HCT116 (cell line): ENCODE measurements at regions not wholly inside any gene's neighbourhood (a gene's known extent, or its start where the extent isn't known, plus 50 kb on each side); places are given as distances from the start of the nearest gene placed in this dataset.

Source experiments
- ATAC-seq: fragments of 200-7000 bp; cut with Tn5 transposase; 2 replicates; pipeline ENCODE4 v1.9.1; 2020; ENCODE audit warnings: mild to moderate bottlenecking, moderate library complexity
- BruUV-seq: library from RNA; stranded (reverse); fragments of 400-500 nt; replicated peaks from 2 replicates; lab custom pipeline; 2021; lab: Mats Ljungman, UMichigan
- CTCF ChIA-PET: fragments of 300-600 bp; sonication (Branson Sonifier 250); formaldehyde crosslinking; loops from one replicate; lab custom pipeline; 2021; ENCODE audit warnings: antibody characterized with exemption; lab: Charles Lee
- POLR2A ChIA-PET: fragments of 300-600, 350-600 bp; sonication (Branson Sonifier 250); formaldehyde crosslinking; loops from one replicate; lab custom pipeline; 2021; ENCODE audit warnings: antibody characterized with exemption; lab: Charles Lee
- RAD21 ChIA-PET, 2 experiments: fragments of 300-600 bp; sonication (Branson Sonifier 250); formaldehyde crosslinking; loops; one replicate each; lab custom pipeline; 2023; ENCODE audit warnings: low total read pairs in 2 of 2; ENCODE audit not compliant: uncharacterized antibody in 2 of 2, unreplicated experiment in 2 of 2, low non-redundant PET in 1 of 2; lab: Charles Lee
- DNase-seq: peaks from one replicate; pipeline ENCODE4 v3.0.0-alpha.2; 2010; ENCODE audit warnings: low read depth, low spot score
- H2AFZ ChIP-seq: fragments of 200-600 bp; shearing (Covaris generic), sonication (generic); 2 replicates; pipeline ENCODE4 v1.6.1; 2017; ENCODE audit warnings: low read depth, mixed run types, mixed read lengths, antibody characterized with exemption, low read length; ENCODE audit not compliant: poor library complexity, severe bottlenecking
- H3K27ac ChIP-seq: 2 replicates; pipeline ENCODE4 v1.5.1; 2012; ENCODE audit warnings: low read depth, low read length
- H3K27me3 ChIP-seq: fragments of 200-600 bp; sonication (generic); 2 replicates; pipeline ENCODE4 v1.6.1; 2016; ENCODE audit warnings: mixed run types, low read length, mixed read lengths; ENCODE audit not compliant: insufficient read depth
- H3K36me3 ChIP-seq, 2 experiments: fragments of 200-500 bp in 1 of 2; fragments of 200-600 bp in 1 of 2; sonication (Bioruptor generic) in 1 of 2; sonication (generic) in 1 of 2; 2 replicates each; pipeline versions ENCODE4 v1.5.1 to v1.6.1; 2014 to 2016; ENCODE audit warnings: low read length in 2 of 2, inconsistent platforms in 1 of 2, mixed read lengths in 1 of 2, mixed run types in 1 of 2; ENCODE audit not compliant: insufficient read depth in 2 of 2, control insufficient read depth in 1 of 2
- H3K4me1 ChIP-seq, 2 experiments: fragments of 200-600 bp in 1 of 2; sonication (generic) in 1 of 2; 2 replicates each; pipeline versions ENCODE4 v1.5.1 to v1.6.1; 2012 to 2017; ENCODE audit warnings: low read length in 2 of 2, inconsistent platforms in 1 of 2, mild to moderate bottlenecking in 1 of 2, mixed read lengths in 1 of 2, mixed run types in 1 of 2, moderate library complexity in 1 of 2; ENCODE audit not compliant: insufficient read depth in 2 of 2, control insufficient read depth in 1 of 2
- H3K4me2 ChIP-seq: fragments of 200-600 bp; sonication (generic); 2 replicates; pipeline ENCODE4 v1.6.1; 2017; ENCODE audit warnings: mixed run types, low read length, mixed read lengths
- H3K4me3 ChIP-seq, 2 experiments: fragments of 200-600 bp in 1 of 2; sonication (generic) in 1 of 2; replicated peaks in 1 of 2; 2 replicates each; pipeline ENCODE4 v1.5.1; 2011 to 2016; ENCODE audit warnings: low read length in 2 of 2, control low read depth in 1 of 2, low read depth in 1 of 2, mild to moderate bottlenecking in 1 of 2, mixed read lengths in 1 of 2, mixed run types in 1 of 2
- H3K79me2 ChIP-seq: fragments of 200-600 bp; sonication (generic); 2 replicates; pipeline ENCODE4 v1.6.1; 2017; ENCODE audit warnings: mild to moderate bottlenecking, mixed run types, low read length, moderate library complexity, mixed read lengths; ENCODE audit not compliant: insufficient read depth
- H3K9ac ChIP-seq: fragments of 200-600 bp; sonication (generic); 2 replicates; pipeline ENCODE4 v1.6.1; 2016; ENCODE audit warnings: low read length, mixed read lengths
- H3K9me2 ChIP-seq: fragments of 200-600 bp; sonication (generic), shearing (Covaris generic); 2 replicates; pipeline ENCODE4 v1.6.1; 2017; ENCODE audit warnings: mixed run types, mild to moderate bottlenecking, moderate library complexity; ENCODE audit not compliant: insufficient read depth
- H3K9me3 ChIP-seq, 2 experiments: fragments of 200-500 bp in 1 of 2; fragments of 200-600 bp in 1 of 2; sonication (Bioruptor generic) in 1 of 2; sonication (generic) in 1 of 2; 2 replicates each; pipeline ENCODE4 v1.6.1; 2014 to 2017; ENCODE audit warnings: low read length in 2 of 2, mixed read lengths in 2 of 2, inconsistent platforms in 1 of 2, low read depth in 1 of 2, mild to moderate bottlenecking in 1 of 2, mixed run types in 1 of 2, moderate library complexity in 1 of 2; ENCODE audit not compliant: control insufficient read depth in 1 of 2, insufficient read depth in 1 of 2
- H4K20me1 ChIP-seq: fragments of 200-600 bp; sonication (generic), shearing (Covaris generic); 2 replicates; pipeline ENCODE4 v1.6.1; 2017; ENCODE audit warnings: mixed run types, mild to moderate bottlenecking, moderate library complexity; ENCODE audit not compliant: insufficient read depth
- ATF3 ChIP-seq: IDR thresholded peaks from 2 replicates; pipeline ENCODE4 v1.6.1; 2012
- CBX3 ChIP-seq: IDR thresholded peaks from 2 replicates; pipeline ENCODE4 v1.6.1; 2012; ENCODE audit warnings: low read depth
- CTCF ChIP-seq, 3 experiments: fragments of 200-600 bp in 1 of 3; sonication (generic) in 1 of 3; IDR thresholded peaks in 2 of 3; conservative IDR thresholded peaks in 1 of 3; 2 replicates each; pipeline ENCODE4 v1.5.1; 2012 to 2017; ENCODE audit warnings: low read depth in 2 of 3, low read length in 2 of 3, antibody characterized with exemption in 1 of 3, borderline replicate concordance in 1 of 3, control low read depth in 1 of 3, mild to moderate bottlenecking in 1 of 3, mixed read lengths in 1 of 3, mixed run types in 1 of 3, moderate library complexity in 1 of 3; ENCODE audit not compliant: insufficient read depth in 1 of 3
- EGR1 ChIP-seq: IDR thresholded peaks from 2 replicates; pipeline ENCODE4 v1.6.1; 2012; ENCODE audit warnings: low read depth
- EZH2phosphoT487 ChIP-seq: fragments of 200-600 bp; IDR thresholded peaks from 2 replicates; pipeline ENCODE4 v1.6.1; 2018; ENCODE audit warnings: antibody characterized with exemption, borderline replicate concordance
- FOSL1 ChIP-seq: IDR thresholded peaks from 2 replicates; pipeline ENCODE4 v1.6.1; 2012; ENCODE audit warnings: low read depth
- JUND ChIP-seq: IDR thresholded peaks from 2 replicates; pipeline ENCODE4 v1.6.1; 2012
- POLR2A ChIP-seq: IDR thresholded peaks from 2 replicates; pipeline ENCODE4 v1.7.0; 2011; ENCODE audit warnings: borderline replicate concordance; ENCODE audit not compliant: insufficient read depth, insufficient read length; ENCODE audit errors: extremely low read depth
- POLR2AphosphoS5 ChIP-seq: IDR thresholded peaks from 2 replicates; pipeline ENCODE4 v1.6.1; 2011; ENCODE audit warnings: mild to moderate bottlenecking, low read depth, low read length, moderate library complexity
- RAD21 ChIP-seq: IDR thresholded peaks from 2 replicates; pipeline ENCODE4 v1.6.1; 2012; ENCODE audit warnings: low read depth, mild to moderate bottlenecking
- TCF7L2 ChIP-seq: IDR thresholded peaks from 2 replicates; pipeline ENCODE4 v1.7.0; 2011; ENCODE audit warnings: borderline replicate concordance, inconsistent platforms; ENCODE audit not compliant: insufficient read depth, insufficient read length; ENCODE audit errors: extremely low read depth
- ZNF274 ChIP-seq: fragments of 200-500 bp; sonication (Bioruptor generic); IDR thresholded peaks from 2 replicates; pipeline ENCODE4 v1.6.1; 2014; ENCODE audit warnings: mild to moderate bottlenecking, low read depth, low read length, inconsistent platforms
- intact Hi-C: fragments of 100-400 bp; cut with micrococcal nuclease; formaldehyde crosslinking; loops from 2 replicates; pipeline ENCODE4 v1.10.0; 2022

- Histone ChIP-seq H3K27me3 (no peaks in the 10 kb centered on the region), H3K27ac (no peak overlapping the region), H2AFZ (no peak overlapping the region), H3K36me3 (no peaks in the 10 kb centered on the region), H3K79me2 (no peaks in the 10 kb centered on the region), H4K20me1 (no peaks in the 10 kb centered on the region), H3K4me1 (no peaks in the 10 kb centered on the region)
- no TSS peak for BruUV-seq
- intact Hi-C loops = loop anchor here (10.0 kb wide), 1 partner anchor 1155 kb away; no protein-coding TSS in a partner anchor
- no peak for ATAC-seq
- ChIA-PET RAD21 (no interaction called here), CTCF (interaction anchor here (1.3 kb wide), 1 partner anchor 242 kb away, joined by 3 read pairs; no protein-coding TSS in a partner anchor)
- peak in 1 of 3 experiments; percentile 25; a peak in 1 of 6 replicates for TF ChIP-seq CTCF (IDR thresholded peaks at IDR 0.05 in 2 of 3, conservative IDR thresholded peaks at IDR 0.05 in 1 of 3; ENCODE audit: borderline replicate concordance in 1 of 3, insufficient read depth in 1 of 3, low read depth in 2 of 3, low read length in 2 of 3)
- no peak for TF ChIP-seq ZNF274
- peak; percentile 19; the same call in 1 of the 2 replicates for TF ChIP-seq RAD21
- no peak for TF ChIP-seq ATF3
- TF ChIP-seq, all 23 proteins: peak for 2
- POLR2A ChIA-PET = no interaction called here
- Histone ChIP-seq H3K9me3 (no peaks in the 10 kb centered on the region), H3K4me2 (no peak overlapping the region), H3K9me2 (no peaks in the 10 kb centered on the region), H3K4me3 (no peak overlapping the region), H3K9ac (no peak overlapping the region)
- no peak for DNase-seq
These were observed 127.1 kb upstream of the CCNH start for GRCh38 chr5:87539839-87540238.

- H3K79me2 ChIP-seq = no peaks in the 10 kb centered on the region
- no peak overlapping the region for H3K4me2 ChIP-seq
- H3K27ac ChIP-seq = no peak overlapping the region
- H3K36me3 ChIP-seq = no peaks in the 10 kb centered on the region
- H3K9me3 ChIP-seq = no peaks in the 10 kb centered on the region
- intact Hi-C loops = no loop called here
- RAD21 ChIA-PET = no interaction called here
- no peaks in the 10 kb centered on the region for H4K20me1 ChIP-seq
- TF ChIP-seq TCF7L2 (no peak), EGR1 (no peak), JUND (no peak), FOSL1 (no peak), POLR2AphosphoS5 (no peak), POLR2A (no peak), ZNF274 (no peak), CBX3 (no peak), EZH2phosphoT487 (no peak)
- H3K4me1 ChIP-seq = no peaks in the 10 kb centered on the region
- POLR2A ChIA-PET = no interaction called here
- CTCF ChIA-PET = no interaction called here
- no peak overlapping the region for H3K9ac ChIP-seq
- H3K27me3 ChIP-seq = no peaks in the 10 kb centered on the region
- no peak overlapping the region for H2AFZ ChIP-seq
- no peak overlapping the region for H3K4me3 ChIP-seq
- H3K9me2 ChIP-seq = no peaks in the 10 kb centered on the region
- DNase-seq = no peak
- no TSS peak for BruUV-seq
- ATAC-seq = no peak
These were observed 123.6 kb upstream of the CCNH start for GRCh38 chr5:87536365-87536764.
